NB4 (cell line): ENCODE measurements at regions not wholly inside any gene's neighbourhood (a gene's known extent, or its start where the extent isn't known, plus 50 kb on each side); places are given as distances from the start of the nearest gene placed in this dataset.

Experiments used
- MYC ChIP-seq: IDR thresholded peaks from 2 replicates; pipeline ENCODE4 v1.6.1; 2011; ENCODE audit warnings: low read depth, low read length
- TF ChIP-seq, protein P1 (sequence below): IDR thresholded peaks from one replicate; pipeline ENCODE4 v1.5.1; 2012; ENCODE audit warnings: low read depth, low read length

DNA sequence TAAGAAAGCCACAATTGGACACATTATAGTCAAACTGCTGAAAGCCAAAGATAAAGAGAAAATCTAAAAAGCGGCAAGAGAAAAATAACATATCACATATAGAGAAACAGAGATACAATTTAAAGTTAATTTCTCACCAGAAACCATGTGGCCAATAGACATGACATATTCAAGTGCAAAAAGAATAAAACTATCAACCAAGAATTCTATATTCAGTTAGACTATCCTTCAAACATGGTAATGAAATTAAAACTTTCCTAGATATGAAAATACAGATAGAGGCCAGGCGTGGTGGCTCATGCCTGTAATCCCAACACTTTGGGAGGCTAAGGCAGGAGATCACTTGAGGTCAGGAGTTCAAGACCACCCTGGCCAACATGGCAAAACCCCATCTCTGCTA lies 129.1 kb upstream of the RNF32 start:
- TF ChIP-seq, protein P1, sequence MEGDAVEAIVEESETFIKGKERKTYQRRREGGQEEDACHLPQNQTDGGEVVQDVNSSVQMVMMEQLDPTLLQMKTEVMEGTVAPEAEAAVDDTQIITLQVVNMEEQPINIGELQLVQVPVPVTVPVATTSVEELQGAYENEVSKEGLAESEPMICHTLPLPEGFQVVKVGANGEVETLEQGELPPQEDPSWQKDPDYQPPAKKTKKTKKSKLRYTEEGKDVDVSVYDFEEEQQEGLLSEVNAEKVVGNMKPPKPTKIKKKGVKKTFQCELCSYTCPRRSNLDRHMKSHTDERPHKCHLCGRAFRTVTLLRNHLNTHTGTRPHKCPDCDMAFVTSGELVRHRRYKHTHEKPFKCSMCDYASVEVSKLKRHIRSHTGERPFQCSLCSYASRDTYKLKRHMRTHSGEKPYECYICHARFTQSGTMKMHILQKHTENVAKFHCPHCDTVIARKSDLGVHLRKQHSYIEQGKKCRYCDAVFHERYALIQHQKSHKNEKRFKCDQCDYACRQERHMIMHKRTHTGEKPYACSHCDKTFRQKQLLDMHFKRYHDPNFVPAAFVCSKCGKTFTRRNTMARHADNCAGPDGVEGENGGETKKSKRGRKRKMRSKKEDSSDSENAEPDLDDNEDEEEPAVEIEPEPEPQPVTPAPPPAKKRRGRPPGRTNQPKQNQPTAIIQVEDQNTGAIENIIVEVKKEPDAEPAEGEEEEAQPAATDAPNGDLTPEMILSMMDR: no peak
- no peak for TF ChIP-seq MYC
